NCI-H1694 treated with DMSO at 0.1 percent for 48 hours (cell line): ENCODE measurements at regions not wholly inside any gene's neighbourhood (a gene's known extent, or its start where the extent isn't known, plus 50 kb on each side); places are given as distances from the start of the nearest gene placed in this dataset.
A peak's percentile ranks its signal among the peaks of the same experiment; 100 is the strongest.
"Not testable (repeated sequence)": the region's sequence is repeated elsewhere in the genome, so short reads cannot be mapped to it uniquely, and the experiment has no call there.

Source experiments
- DNase-seq: peaks from one replicate; lab custom pipeline; 2025; lab: John Stamatoyannopoulos, UW

- DNase-seq: no peak
These were observed 96.5 kb upstream of the HS6ST1 start for GRCh38 chr2:128414946-128415778.

- DNase-seq: no peak
These were observed 97.1 kb upstream of the HS6ST1 start for GRCh38 chr2:128415779-128416061.

DNA sequence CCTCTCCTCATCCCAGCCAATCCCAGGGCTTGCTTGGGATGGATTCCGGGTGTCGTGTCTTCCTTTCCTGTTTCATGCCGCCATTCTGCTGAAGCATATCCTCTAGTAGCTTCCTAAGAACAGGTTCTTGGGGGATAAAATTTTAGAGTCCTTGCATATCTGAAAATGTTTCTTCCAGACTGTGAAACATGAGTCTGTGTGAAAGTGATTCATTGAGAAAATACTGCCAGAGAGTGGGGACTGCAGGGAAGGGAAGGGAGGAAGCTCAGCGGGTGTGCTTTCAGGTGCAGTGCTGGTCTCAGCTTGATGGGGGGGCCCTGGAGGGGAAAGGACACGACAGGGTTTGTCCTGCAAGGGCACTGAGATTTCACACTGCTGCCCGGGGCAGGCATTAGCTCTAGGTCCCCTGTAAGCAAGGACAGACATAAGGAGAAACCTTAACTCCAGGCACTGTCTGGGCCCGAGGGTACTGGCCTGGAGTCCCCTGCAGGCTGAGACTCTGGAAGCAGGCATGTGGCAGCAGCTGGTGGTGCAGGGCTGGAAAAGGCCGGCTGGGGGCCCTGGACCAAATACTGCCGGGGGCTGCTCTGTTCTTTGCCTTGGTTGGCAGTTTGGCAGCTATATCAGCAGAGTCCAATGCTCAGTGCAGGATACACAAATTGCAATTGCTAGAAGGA is 97.6 kb upstream of the HS6ST1 start:
- DNase-seq: no peak

DNA sequence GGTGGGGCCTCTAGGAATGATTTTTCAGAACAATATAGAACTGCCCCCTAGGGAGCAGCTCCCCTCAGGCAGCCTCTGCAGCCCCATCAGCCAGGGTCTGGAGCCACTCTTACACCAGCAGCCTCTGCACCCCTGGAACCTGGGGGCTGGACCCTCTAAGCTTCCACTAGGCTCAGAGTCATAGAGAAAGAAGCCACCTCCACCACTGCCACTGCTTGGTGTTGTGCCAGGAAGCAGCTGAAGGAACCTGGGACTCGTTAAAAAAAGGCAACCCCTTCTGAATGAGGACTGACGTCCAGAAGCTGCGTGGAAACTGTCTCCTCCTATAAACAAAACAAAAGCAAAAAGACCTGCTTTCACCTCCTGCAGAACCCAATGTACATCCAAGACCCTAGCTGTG is 98.1 kb upstream of the HS6ST1 start:
- DNase-seq: no peak

DNA sequence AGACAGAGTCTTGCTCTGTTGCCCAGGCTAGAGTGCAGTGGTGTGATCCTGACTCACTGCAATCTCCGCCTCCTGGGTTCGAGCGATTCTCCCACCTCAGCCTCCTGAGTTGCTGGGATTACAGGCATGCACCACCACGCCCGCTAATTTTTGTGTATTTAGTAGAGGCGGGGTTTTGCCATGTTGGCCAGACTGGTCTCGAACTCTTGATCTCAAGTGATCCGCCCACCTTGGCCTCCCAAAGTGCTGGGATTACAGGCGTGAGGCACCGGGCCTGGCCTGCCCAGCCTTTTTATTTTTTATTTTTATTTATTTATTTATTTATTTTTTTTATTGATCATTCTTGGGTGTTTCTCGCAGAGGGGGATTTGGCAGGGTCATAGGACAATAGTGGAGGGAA is 98.6 kb upstream of the HS6ST1 start:
- not testable (repeated sequence) for DNase-seq

GRCh38 chr2:128420131-128420530 is 101.5 kb upstream of the HS6ST1 start:
- DNase-seq: no peak

DNA sequence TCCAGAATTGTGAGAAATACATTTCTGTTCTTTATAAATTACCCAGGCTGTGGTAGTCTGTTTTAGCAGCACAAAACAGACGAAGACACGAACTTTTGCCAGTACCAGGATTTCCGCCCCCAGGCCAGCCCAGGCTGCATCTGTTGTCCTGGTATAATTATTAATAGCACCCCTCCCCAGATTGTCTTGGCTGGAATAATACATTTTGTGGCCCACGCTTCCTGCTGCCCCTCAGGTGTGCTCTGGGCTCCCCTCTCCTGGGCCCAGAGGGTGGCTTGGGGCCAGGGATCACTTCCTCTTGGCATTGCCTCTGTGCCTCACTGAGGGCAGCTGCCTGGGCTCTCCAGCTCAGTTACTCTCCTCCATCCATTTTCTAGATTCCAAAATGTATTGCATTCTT is 102.1 kb upstream of the HS6ST1 start:
- DNase-seq: no peak

- DNase-seq: no peak
These were observed 102.6 kb upstream of the HS6ST1 start for GRCh38 chr2:128421286-128421685.

GRCh38 chr2:128421861-128422311 is 103.2 kb upstream of the HS6ST1 start:
- DNase-seq: no peak

- no peak for DNase-seq
These were observed 103.9 kb upstream of the HS6ST1 start for GRCh38 chr2:128422571-128422970.

- no peak for DNase-seq
These were observed 105.1 kb upstream of the HS6ST1 start for GRCh38 chr2:128423788-128424165.

DNA sequence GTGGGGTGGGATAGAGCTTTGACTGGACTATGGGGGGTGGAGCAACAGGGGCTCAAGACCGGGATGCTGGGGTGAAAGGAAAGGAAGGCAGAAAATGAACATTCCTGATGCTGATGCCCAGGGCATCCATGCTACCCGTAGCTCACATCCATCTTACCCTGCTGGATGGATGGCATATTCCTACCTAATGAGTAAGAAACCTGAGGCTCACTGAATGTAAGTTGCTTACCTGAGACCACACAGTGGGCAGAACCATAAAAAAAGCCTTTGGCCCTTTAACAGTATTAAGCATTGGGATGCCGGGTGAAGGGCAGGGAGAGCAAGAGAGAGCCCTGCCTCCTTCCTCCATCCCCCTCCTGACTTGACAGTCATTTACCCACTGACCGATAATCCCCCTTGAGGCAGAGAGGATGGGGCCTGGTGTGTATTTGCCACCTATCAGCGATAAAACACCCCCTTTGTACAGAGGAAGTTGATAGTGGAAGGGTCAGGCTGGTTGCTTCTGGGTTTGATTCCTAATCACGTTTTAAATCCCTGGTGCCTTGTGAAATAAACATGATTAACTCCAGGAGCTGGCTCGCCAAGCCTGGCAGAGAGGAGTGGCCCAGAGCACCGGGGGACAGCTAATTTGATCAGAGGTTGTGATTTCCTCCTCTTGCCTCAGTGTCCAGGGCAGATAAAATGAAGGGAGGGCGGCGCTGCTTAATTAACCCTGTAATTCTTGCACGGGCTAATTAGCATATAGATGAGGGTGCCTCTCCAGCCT is 105.9 kb upstream of the HS6ST1 start:
- DNase-seq: no peak

GRCh38 chr2:128425216-128425615 is 106.5 kb upstream of the HS6ST1 start:
- no peak for DNase-seq

GRCh38 chr2:128425731-128426620 is 107.3 kb upstream of the HS6ST1 start:
- no peak for DNase-seq

GRCh38 chr2:128427413-128427755 is 108.7 kb upstream of the HS6ST1 start:
- DNase-seq: no peak

DNA sequence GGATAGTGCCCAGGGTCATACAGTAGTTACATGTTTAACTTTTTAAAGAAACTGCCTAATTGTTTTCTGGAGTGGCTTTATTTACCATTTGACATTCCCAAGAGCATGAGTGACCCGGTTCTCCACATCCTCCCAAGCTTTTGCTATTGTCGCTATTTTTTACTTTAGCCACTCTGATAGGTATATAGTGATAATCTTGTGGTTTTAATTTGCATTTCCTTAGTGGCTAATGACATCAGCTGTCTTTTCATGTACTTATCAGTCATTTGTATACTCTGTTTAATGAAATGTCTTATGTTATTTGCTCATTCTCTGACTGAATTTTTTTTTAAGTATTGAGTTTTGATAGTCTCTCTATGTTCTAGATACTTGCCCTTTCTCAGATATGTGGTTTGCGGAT is 109.7 kb upstream of the HS6ST1 start:
- DNase-seq: no peak

- no peak for DNase-seq
These were observed 113.8 kb upstream of the HS6ST1 start for GRCh38 chr2:128432423-128432822.

DNA sequence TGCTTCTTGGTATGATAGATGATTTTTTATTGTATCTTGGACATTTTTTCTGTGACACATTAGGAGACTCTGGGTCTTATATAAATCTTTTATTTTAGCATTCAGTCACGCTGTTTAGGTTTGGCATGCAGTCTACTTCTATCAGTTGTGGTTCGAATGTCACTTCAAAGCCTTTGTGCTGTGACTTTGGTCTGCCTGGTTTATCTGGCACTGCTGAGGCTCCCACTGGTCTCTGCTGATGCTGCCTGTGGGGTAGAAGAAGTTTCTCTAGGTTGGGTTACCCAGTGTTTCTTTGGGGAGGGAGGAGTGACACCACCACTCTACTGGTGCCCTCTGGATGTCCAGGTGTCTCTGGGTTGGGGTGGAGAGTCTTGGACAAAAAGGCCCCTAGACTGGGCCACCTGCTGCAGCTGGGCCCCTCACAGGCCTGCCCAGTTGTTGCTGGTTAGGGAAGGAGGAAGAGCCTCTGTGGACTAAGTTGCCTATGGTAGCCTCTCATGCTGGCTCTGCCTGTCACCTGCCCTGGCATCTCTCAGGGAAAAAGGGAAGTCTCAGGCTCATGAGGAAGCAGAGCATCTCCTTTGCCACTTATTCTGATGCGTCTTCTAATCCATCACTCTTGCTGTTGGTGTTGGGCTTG is 115.4 kb upstream of the HS6ST1 start:
- no peak for DNase-seq

DNA sequence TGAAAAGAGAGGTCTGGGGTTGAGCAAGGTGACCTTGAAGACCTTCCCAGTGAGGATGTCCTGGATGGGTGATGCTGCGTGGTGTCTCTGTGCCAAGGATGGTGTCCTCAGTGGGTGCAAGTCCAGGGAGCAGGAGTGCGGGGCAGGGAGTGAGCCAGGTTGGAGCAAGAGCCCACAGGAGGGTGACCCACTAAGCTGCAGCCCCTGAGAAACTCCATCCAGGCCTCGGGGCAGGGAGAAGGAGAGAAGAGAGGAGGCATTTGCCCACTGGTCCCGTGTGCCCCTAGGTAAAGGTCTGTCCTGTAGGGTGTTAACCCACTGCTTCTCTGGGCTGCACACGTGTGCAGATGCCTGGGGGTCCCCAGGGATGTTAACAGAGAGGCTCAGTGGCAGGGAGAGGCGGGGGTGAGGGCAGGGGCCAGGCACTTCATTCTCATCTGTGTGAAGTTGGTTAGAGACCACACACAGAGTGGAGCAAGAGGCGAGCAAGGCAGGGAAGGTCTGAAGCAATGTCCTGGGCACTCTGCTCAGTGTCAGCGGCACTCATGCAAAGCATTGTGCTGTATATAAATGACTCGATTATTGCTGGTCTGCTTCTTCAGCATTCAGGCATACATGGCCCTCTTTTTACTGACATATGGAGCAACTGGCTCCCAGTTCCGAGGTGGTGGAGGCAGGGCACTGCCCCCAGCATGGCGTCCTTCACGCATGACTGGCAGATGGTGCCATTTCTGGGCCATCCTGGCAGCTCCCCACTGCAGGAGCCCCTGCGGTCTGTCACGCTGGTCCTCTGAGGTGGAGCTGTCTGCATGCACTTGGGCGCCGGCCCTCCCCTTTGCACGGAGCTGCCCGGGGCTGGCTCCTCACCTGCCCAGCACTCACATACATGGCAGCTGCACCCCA is 117.2 kb upstream of the HS6ST1 start:
- peak; percentile 69 for DNase-seq

DNA sequence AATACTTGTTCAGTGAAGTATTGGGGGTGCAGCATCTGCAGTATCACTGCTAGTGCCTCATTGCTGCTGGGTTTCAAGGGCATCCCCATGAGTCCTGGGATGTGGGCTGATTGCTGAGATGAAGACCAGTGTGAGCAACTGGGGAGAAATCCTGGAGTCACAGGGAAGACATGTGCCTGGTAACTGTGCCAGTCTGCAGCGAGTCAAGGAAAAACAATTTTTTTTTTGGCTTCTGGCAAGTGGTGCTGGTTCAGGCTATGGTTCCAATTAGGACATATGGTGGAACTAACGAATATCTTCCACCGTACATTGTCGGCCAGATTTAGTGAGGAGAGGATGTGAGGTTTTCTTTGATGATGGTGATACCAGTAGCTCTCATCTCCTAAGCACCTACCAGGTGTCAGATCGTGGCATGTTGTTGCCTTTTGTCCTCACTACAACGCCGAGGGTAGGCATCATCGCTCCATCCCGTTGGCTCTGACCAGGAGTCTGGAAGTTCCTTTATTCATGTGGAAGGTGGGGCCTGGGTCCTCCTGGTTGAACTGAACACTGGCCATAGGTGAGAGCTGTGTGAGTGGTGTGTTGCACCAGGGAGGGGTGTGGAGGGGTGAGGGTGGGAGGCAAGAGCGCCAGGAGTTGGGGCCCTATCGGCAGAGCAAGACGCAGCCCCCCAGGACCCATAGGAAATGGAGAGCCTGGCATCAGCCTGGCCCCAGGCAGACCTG is 118.0 kb upstream of the HS6ST1 start:
- DNase-seq: peak; percentile 69
